ENCODE measurements at regions not wholly inside any gene's neighbourhood (a gene's known extent, or its start where the extent isn't known, plus 50 kb on each side); places are given as distances from the start of the nearest gene placed in this dataset.

DNA sequence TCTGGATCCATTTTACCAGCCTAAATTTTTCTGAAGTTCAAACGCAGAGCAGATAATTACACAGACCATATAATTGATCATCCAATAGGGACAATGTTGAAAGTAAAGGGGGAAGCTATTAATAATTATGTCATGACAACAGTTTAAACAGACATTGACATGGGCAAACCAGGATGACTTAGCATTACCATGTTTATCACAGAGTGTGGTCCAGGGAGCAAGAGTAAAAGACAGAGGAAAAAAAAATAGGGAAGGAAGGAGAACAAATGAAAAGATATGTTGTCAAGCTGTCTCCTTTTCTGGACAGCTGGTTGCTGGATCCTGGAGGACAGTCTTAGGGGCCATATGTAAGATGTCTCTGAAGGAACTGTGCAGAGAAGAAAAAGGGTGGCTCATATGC, 69.4 kb upstream of the FBXL4 start:
- TF ChIP-seq ARNT (IDR thresholded peaks at IDR 0.05) (no peak), POLR2AphosphoS5 (IDR thresholded peaks at IDR 0.05; ENCODE audit: low read depth, low read length) (no peak), ZFX (CRISPR knock-in tag; IDR thresholded peaks at IDR 0.05; ENCODE audit: low read depth) (no peak), SP2 (CRISPR knock-in tag; IDR thresholded peaks at IDR 0.05) (no peak)
- TF ChIP-seq, protein P1, sequence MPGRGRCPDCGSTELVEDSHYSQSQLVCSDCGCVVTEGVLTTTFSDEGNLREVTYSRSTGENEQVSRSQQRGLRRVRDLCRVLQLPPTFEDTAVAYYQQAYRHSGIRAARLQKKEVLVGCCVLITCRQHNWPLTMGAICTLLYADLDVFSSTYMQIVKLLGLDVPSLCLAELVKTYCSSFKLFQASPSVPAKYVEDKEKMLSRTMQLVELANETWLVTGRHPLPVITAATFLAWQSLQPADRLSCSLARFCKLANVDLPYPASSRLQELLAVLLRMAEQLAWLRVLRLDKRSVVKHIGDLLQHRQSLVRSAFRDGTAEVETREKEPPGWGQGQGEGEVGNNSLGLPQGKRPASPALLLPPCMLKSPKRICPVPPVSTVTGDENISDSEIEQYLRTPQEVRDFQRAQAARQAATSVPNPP (CRISPR knock-in tag; IDR thresholded peaks at IDR 0.05): no peak
- TF ChIP-seq, protein P2, sequence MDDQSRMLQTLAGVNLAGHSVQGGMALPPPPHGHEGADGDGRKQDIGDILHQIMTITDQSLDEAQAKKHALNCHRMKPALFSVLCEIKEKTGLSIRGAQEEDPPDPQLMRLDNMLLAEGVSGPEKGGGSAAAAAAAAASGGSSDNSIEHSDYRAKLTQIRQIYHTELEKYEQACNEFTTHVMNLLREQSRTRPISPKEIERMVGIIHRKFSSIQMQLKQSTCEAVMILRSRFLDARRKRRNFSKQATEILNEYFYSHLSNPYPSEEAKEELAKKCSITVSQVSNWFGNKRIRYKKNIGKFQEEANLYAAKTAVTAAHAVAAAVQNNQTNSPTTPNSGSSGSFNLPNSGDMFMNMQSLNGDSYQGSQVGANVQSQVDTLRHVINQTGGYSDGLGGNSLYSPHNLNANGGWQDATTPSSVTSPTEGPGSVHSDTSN (CRISPR knock-in tag; IDR thresholded peaks at IDR 0.05; ENCODE audit: borderline replicate concordance): no peak
- TF ChIP-seq, protein P3, sequence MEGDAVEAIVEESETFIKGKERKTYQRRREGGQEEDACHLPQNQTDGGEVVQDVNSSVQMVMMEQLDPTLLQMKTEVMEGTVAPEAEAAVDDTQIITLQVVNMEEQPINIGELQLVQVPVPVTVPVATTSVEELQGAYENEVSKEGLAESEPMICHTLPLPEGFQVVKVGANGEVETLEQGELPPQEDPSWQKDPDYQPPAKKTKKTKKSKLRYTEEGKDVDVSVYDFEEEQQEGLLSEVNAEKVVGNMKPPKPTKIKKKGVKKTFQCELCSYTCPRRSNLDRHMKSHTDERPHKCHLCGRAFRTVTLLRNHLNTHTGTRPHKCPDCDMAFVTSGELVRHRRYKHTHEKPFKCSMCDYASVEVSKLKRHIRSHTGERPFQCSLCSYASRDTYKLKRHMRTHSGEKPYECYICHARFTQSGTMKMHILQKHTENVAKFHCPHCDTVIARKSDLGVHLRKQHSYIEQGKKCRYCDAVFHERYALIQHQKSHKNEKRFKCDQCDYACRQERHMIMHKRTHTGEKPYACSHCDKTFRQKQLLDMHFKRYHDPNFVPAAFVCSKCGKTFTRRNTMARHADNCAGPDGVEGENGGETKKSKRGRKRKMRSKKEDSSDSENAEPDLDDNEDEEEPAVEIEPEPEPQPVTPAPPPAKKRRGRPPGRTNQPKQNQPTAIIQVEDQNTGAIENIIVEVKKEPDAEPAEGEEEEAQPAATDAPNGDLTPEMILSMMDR (CRISPR knock-in tag; IDR thresholded peaks at IDR 0.05): no peak
